GM23248 (cell line): ENCODE measurements at regions not wholly inside any gene's neighbourhood (a gene's known extent, or its start where the extent isn't known, plus 50 kb on each side); places are given as distances from the start of the nearest gene placed in this dataset.

Experiments used
- DNase-seq: peaks from one replicate; pipeline ENCODE4 v3.0.0-alpha.2; 2015
- H2AFZ ChIP-seq: fragments of 200-600 bp; sonication (generic); 2 replicates; pipeline ENCODE4 v1.6.1; 2016; ENCODE audit warnings: antibody characterized with exemption
- H3F3A ChIP-seq: fragments of 200-600 bp; sonication (generic); 2 replicates; pipeline ENCODE4 v1.6.1; 2016; ENCODE audit warnings: mild to moderate bottlenecking, antibody characterized with exemption, mixed run types; ENCODE audit not compliant: insufficient read depth
- H3K27ac ChIP-seq: fragments of 200-600 bp; sonication (generic); 2 replicates; pipeline ENCODE4 v1.5.1; 2016; ENCODE audit warnings: mild to moderate bottlenecking
- H3K27me3 ChIP-seq: fragments of 200-600 bp; sonication (generic); replicated peaks from 2 replicates; pipeline ENCODE4 v1.6.1; 2016; ENCODE audit warnings: mild to moderate bottlenecking; ENCODE audit not compliant: insufficient read depth
- H3K36me3 ChIP-seq: fragments of 200-600 bp; sonication (generic); 2 replicates; pipeline ENCODE4 v1.6.1; 2016; ENCODE audit warnings: low read depth, mild to moderate bottlenecking
- H3K4me1 ChIP-seq: fragments of 200-600 bp; sonication (generic); 2 replicates; pipeline ENCODE4 v1.6.1; 2016; ENCODE audit warnings: mild to moderate bottlenecking; ENCODE audit not compliant: insufficient read depth
- H3K4me2 ChIP-seq: fragments of 200-600 bp; sonication (generic); one replicate; pipeline ENCODE4 v1.6.1; 2016; ENCODE audit warnings: mild to moderate bottlenecking; ENCODE audit not compliant: unreplicated experiment
- H3K4me3 ChIP-seq: fragments of 200-600 bp; sonication (generic); 2 replicates; pipeline ENCODE4 v1.5.1; 2016; ENCODE audit warnings: mild to moderate bottlenecking
- H3K79me2 ChIP-seq: fragments of 200-600 bp; sonication (generic); 2 replicates; pipeline ENCODE4 v1.6.1; 2016; ENCODE audit warnings: mild to moderate bottlenecking; ENCODE audit not compliant: insufficient read depth
- H3K9ac ChIP-seq: fragments of 200-600 bp; sonication (generic); 2 replicates; pipeline ENCODE4 v1.6.1; 2016; ENCODE audit warnings: mild to moderate bottlenecking
- H3K9me2 ChIP-seq: fragments of 200-600 bp; sonication (generic); 2 replicates; pipeline ENCODE4 v1.6.1; 2016; ENCODE audit warnings: mixed run types, mild to moderate bottlenecking, moderate library complexity; ENCODE audit not compliant: insufficient read depth
- H3K9me3 ChIP-seq: fragments of 200-600 bp; sonication (generic); one replicate; pipeline ENCODE4 v1.6.1; 2017; ENCODE audit warnings: low read depth
- H4K20me1 ChIP-seq: fragments of 200-600 bp; sonication (generic); 2 replicates; pipeline ENCODE4 v1.6.0; 2016; ENCODE audit not compliant: insufficient read depth
- EZH2 ChIP-seq: fragments of 200-600 bp; sonication (generic); IDR thresholded peaks from 2 replicates; pipeline ENCODE4 v1.6.1; 2018; ENCODE audit warnings: antibody characterized with exemption, mild to moderate bottlenecking; ENCODE audit not compliant: insufficient read depth, poor library complexity, severe bottlenecking
- EZH2phosphoT487 ChIP-seq: fragments of 200-600 bp; sonication (generic); IDR thresholded peaks from 2 replicates; pipeline ENCODE4 v1.6.1; 2018; ENCODE audit warnings: antibody characterized with exemption, moderate library complexity, mild to moderate bottlenecking, low read depth; ENCODE audit not compliant: insufficient read depth
- WGBS, 2 experiments: methylation state at CpG; one replicate each; pipeline ENCODE4 v1.1.6; 2015 to 2017; ENCODE audit warnings: low lambda C conversion rate in 2 of 2, low coverage in 1 of 2; ENCODE audit errors: missing lambda C conversion rate in 2 of 2; 5-methylcytosine and 5-hydroxymethylcytosine counted together
- in situ Hi-C: fragments of 300-500 bp; cut with MboI; formaldehyde crosslinking; loops from 2 replicates; pipeline ENCODE4 v1.15.0; 2020

- no peaks in the 10 kb centered on the region for H4K20me1 ChIP-seq
- WGBS, 2 experiments: 95 to 97% methylated on average over 3 of the region's 3 CpGs
- H2AFZ ChIP-seq: no peak overlapping the region
- no peak for DNase-seq
- no peak overlapping the region for H3K4me2 ChIP-seq
- TF ChIP-seq EZH2: no peak
- no peak for TF ChIP-seq EZH2phosphoT487
- no peaks in the 10 kb centered on the region for H3F3A ChIP-seq
- H3K9me3 ChIP-seq: no peaks in the 10 kb centered on the region
- in situ Hi-C loops: no loop called here
- no peaks in the 10 kb centered on the region for H3K9me2 ChIP-seq
- H3K36me3 ChIP-seq: no peaks in the 10 kb centered on the region
- H3K4me3 ChIP-seq: no peak overlapping the region
- H3K27ac ChIP-seq: no peak overlapping the region
- no peaks in the 10 kb centered on the region for H3K4me1 ChIP-seq
- no peak overlapping the region for H3K9ac ChIP-seq
- H3K27me3 ChIP-seq: no peaks in the 10 kb centered on the region
- no peaks in the 10 kb centered on the region for H3K79me2 ChIP-seq
Observed at GRCh38 chr1:232531291-232531690, 98.6 kb downstream of the SIPA1L2 start.

GRCh38 chr1:232529747-232530146, 100.2 kb downstream of the SIPA1L2 start:
- no peaks in the 10 kb centered on the region for H3K27me3 ChIP-seq
- H3K79me2 ChIP-seq: no peaks in the 10 kb centered on the region
- no peaks in the 10 kb centered on the region for H3K4me1 ChIP-seq
- in situ Hi-C loops: no loop called here
- H3K4me2 ChIP-seq: no peak overlapping the region
- no peak overlapping the region for H2AFZ ChIP-seq
- no peak overlapping the region for H3K9ac ChIP-seq
- no peaks in the 10 kb centered on the region for H3K9me3 ChIP-seq
- H3K9me2 ChIP-seq: no peaks in the 10 kb centered on the region
- no peak for DNase-seq
- 88 to 95% methylated on average over 2 of the region's 2 CpGs for WGBS, 2 experiments
- no peak overlapping the region for H3K4me3 ChIP-seq
- H3K36me3 ChIP-seq: no peaks in the 10 kb centered on the region
- no peaks in the 10 kb centered on the region for H4K20me1 ChIP-seq
- TF ChIP-seq EZH2phosphoT487 (no peak), EZH2 (no peak)
- H3F3A ChIP-seq: no peaks in the 10 kb centered on the region
- no peak overlapping the region for H3K27ac ChIP-seq

GRCh38 chr1:232528472-232529089, 101.4 kb downstream of the SIPA1L2 start:
- no peaks in the 10 kb centered on the region for H3F3A ChIP-seq
- H3K4me2 ChIP-seq: no peak overlapping the region
- no peaks in the 10 kb centered on the region for H3K36me3 ChIP-seq
- H3K27ac ChIP-seq: no peak overlapping the region
- H3K27me3 ChIP-seq: no peaks in the 10 kb centered on the region
- H3K9me2 ChIP-seq: no peaks in the 10 kb centered on the region
- H2AFZ ChIP-seq: no peak overlapping the region
- no peak overlapping the region for H3K9ac ChIP-seq
- in situ Hi-C loops: no loop called here
- H3K4me3 ChIP-seq: no peak overlapping the region
- DNase-seq: no peak
- TF ChIP-seq EZH2: no peak
- no peak for TF ChIP-seq EZH2phosphoT487
- no peaks in the 10 kb centered on the region for H4K20me1 ChIP-seq
- 90 to 93% methylated on average over 2 of the region's 2 CpGs for WGBS, 2 experiments
- H3K79me2 ChIP-seq: no peaks in the 10 kb centered on the region
- H3K9me3 ChIP-seq: no peaks in the 10 kb centered on the region
- peaks cover 7% of the 10 kb centered on the region; the same call in 1 of the 2 replicates for H3K4me1 ChIP-seq

- Histone ChIP-seq H4K20me1 (no peaks in the 10 kb centered on the region), H3K9me3 (no peaks in the 10 kb centered on the region), H2AFZ (no peak overlapping the region), H3K27ac (no peak overlapping the region), H3F3A (no peaks in the 10 kb centered on the region), H3K4me3 (no peak overlapping the region), H3K4me2 (no peak overlapping the region), H3K36me3 (no peaks in the 10 kb centered on the region), H3K27me3 (no peaks in the 10 kb centered on the region), H3K4me1 (peaks cover 8% of the 10 kb centered on the region; the same call in 1 of the 2 replicates), H3K9ac (no peak overlapping the region), H3K79me2 (no peaks in the 10 kb centered on the region), H3K9me2 (no peaks in the 10 kb centered on the region)
- peak; percentile 36 for DNase-seq
- no peak for TF ChIP-seq EZH2
- TF ChIP-seq EZH2phosphoT487: no peak
- WGBS, 2 experiments: 50 to 51% methylated on average over 2 of the region's 2 CpGs
- in situ Hi-C loops: no loop called here
Observed at GRCh38 chr1:232524056-232524455, 105.9 kb downstream of the SIPA1L2 start.

- no peaks in the 10 kb centered on the region for H3K9me2 ChIP-seq
- no peak overlapping the region for H3K27ac ChIP-seq
- no peaks in the 10 kb centered on the region for H3K79me2 ChIP-seq
- no peaks in the 10 kb centered on the region for H3F3A ChIP-seq
- H3K9ac ChIP-seq: no peak overlapping the region
- no peaks in the 10 kb centered on the region for H3K9me3 ChIP-seq
- H2AFZ ChIP-seq: no peak overlapping the region
- no peaks in the 10 kb centered on the region for H3K36me3 ChIP-seq
- H3K4me3 ChIP-seq: no peak overlapping the region
- no peak for TF ChIP-seq EZH2phosphoT487
- no peak for TF ChIP-seq EZH2
- DNase-seq: no peak
- H3K4me2 ChIP-seq: no peak overlapping the region
- H3K27me3 ChIP-seq: no peaks in the 10 kb centered on the region
- 95 to 100% methylated on average over 1 of the region's 1 CpG for WGBS, 2 experiments
- in situ Hi-C loops: no loop called here
- no peaks in the 10 kb centered on the region for H4K20me1 ChIP-seq
- H3K4me1 ChIP-seq: peaks cover 8% of the 10 kb centered on the region; the same call in 1 of the 2 replicates
Observed at GRCh38 chr1:232522189-232522588, 107.7 kb downstream of the SIPA1L2 start.
